ENCODE measurements at regions not wholly inside any gene's neighbourhood (a gene's known extent, or its start where the extent isn't known, plus 50 kb on each side); places are given as distances from the start of the nearest gene placed in this dataset.

GRCh38 chr6:104525677-104526322 lies 333.9 kb downstream of the HACE1 start:
- no peak overlapping the region for H3K27ac ChIP-seq (ENCODE audit: extremely low read length, insufficient read depth, low read length)
- peak; percentile 82 for FAIRE-seq
- no peak for TF ChIP-seq MNT (IDR thresholded peaks at IDR 0.05)
- TF ChIP-seq MAF1 (CRISPR knock-in tag; IDR thresholded peaks at IDR 0.05; ENCODE audit: borderline replicate concordance): no peak
- TF ChIP-seq ZNF781 (CRISPR knock-in tag; IDR thresholded peaks at IDR 0.05; ENCODE audit: borderline replicate concordance, not compliant biosample characterization): peak; percentile 53
- TF ChIP-seq STAG1 (CRISPR knock-in tag; IDR thresholded peaks at IDR 0.05): peak; percentile 86
- TF ChIP-seq RBM39 (IDR thresholded peaks at IDR 0.05; ENCODE audit: low read depth, low read length, poor library complexity, severe bottlenecking): no peak
- no peak for TF ChIP-seq U2AF1 (optimal IDR thresholded peaks at IDR 0.05; ENCODE audit: low read depth, low read length)
- no peak for TF ChIP-seq RXRB (CRISPR knock-in tag; IDR thresholded peaks at IDR 0.05; ENCODE audit: borderline replicate concordance)
- TF ChIP-seq GFI1 (CRISPR knock-in tag; IDR thresholded peaks at IDR 0.05; ENCODE audit: borderline replicate concordance): no peak
- TF ChIP-seq ZNF788 (CRISPR knock-in tag; IDR thresholded peaks at IDR 0.05; ENCODE audit: borderline replicate concordance): no peak
- no peak for TF ChIP-seq CENPX (CRISPR knock-in tag; IDR thresholded peaks at IDR 0.05)
- TF ChIP-seq ZSCAN12 (CRISPR knock-in tag; IDR thresholded peaks at IDR 0.05): no peak
- TF ChIP-seq ZNF101 (CRISPR knock-in tag; IDR thresholded peaks at IDR 0.05; ENCODE audit: borderline replicate concordance, low read depth): no peak
- no peak for TF ChIP-seq SP4 (CRISPR knock-in tag; IDR thresholded peaks at IDR 0.05)
- no peak for TF ChIP-seq SIX4 (CRISPR knock-in tag; IDR thresholded peaks at IDR 0.05)
- no peak for TF ChIP-seq FOSL2 (CRISPR knock-in tag; IDR thresholded peaks at IDR 0.05)
- TF ChIP-seq MED1 (CRISPR knock-in tag; IDR thresholded peaks at IDR 0.05): no peak
- no peak for TF ChIP-seq FOXP1 (IDR thresholded peaks at IDR 0.05)
- no peak for TF ChIP-seq FOXP1 (CRISPR knock-in tag; IDR thresholded peaks at IDR 0.05)
- TF ChIP-seq ZNF556 (CRISPR knock-in tag; IDR thresholded peaks at IDR 0.05; ENCODE audit: borderline replicate concordance): no peak
- TF ChIP-seq AHR (CRISPR knock-in tag; IDR thresholded peaks at IDR 0.05): no peak
- TF ChIP-seq ZNF24 (IDR thresholded peaks at IDR 0.05): no peak
- no peak for TF ChIP-seq SMAD9 (CRISPR knock-in tag; IDR thresholded peaks at IDR 0.05)
- no peak for TF ChIP-seq ZFX (CRISPR knock-in tag; IDR thresholded peaks at IDR 0.05; ENCODE audit: low read depth)
- no peak for TF ChIP-seq ZNF383 (CRISPR knock-in tag; IDR thresholded peaks at IDR 0.05; ENCODE audit: borderline replicate concordance)
- TF ChIP-seq PBX3 (CRISPR knock-in tag; IDR thresholded peaks at IDR 0.05; ENCODE audit: borderline replicate concordance): no peak
- no peak for TF ChIP-seq ZNF83 (CRISPR knock-in tag; IDR thresholded peaks at IDR 0.05; ENCODE audit: borderline replicate concordance)

More at GRCh38 chr6:104525677-104526322, 333.9 kb downstream of the HACE1 start:
- POLR2A ChIA-PET: no interaction called here
- intact Hi-C loops (cut with micrococcal nuclease; ENCODE audit: unreplicated experiment) (loop anchor here (1.0 to 5.0 kb wide), 4 partner anchors 200 to 521 kb away; no protein-coding TSS in a partner anchor), in situ Hi-C loops (cut with HindIII; ENCODE audit: extremely low pct_ligation_motif_present, low pct_unique_long_range_greater_than_20kb) (no loop called here)
- H4K20me1 ChIP-seq (ENCODE audit: insufficient read depth, low read length): no peaks in the 10 kb centered on the region
- H3K27me3 ChIP-seq (ENCODE audit: control insufficient read depth in 1 of 2, insufficient read depth in 2 of 2, low read length in 2 of 2): no peaks in the 10 kb centered on the region
- no peaks in the 10 kb centered on the region for H3K36me3 ChIP-seq (replicated peaks in 1 of 2; ENCODE audit: control insufficient read depth in 1 of 2, insufficient read depth in 2 of 2, low read length in 2 of 2)
- CTCF ChIA-PET (ENCODE audit: low intra/inter-chr PET ratio, low total read pairs): interaction anchor here (1.7 kb wide), 1 partner anchor 522 kb away, joined by 7 read pairs; no protein-coding TSS in a partner anchor
- no peaks in the 10 kb centered on the region for H3K9me3 ChIP-seq (ENCODE audit: low read length)
- no peak overlapping the region for H2AFZ ChIP-seq (ENCODE audit: low read length)
- peaks cover 24% of the 10 kb centered on the region for H3K4me1 ChIP-seq (ENCODE audit: insufficient read depth, low read length)
- WGBS (ENCODE audit: low lambda C conversion rate): 1% methylated on average over 15 of the region's 15 CpGs
- ATAC-seq (peak; percentile 95), DNase-seq (ENCODE audit: low spot score) (peak; percentile 77)
- no TSS peak for BruUV-seq (replicated peaks)
- peak overlapping the region; percentile 41 for H3K4me2 ChIP-seq (ENCODE audit: low read depth, low read length)
- no peak overlapping the region for H3K9ac ChIP-seq (ENCODE audit: insufficient read depth, low read depth, low read length)
- no peak overlapping the region for H3K4me3 ChIP-seq (replicated peaks in 1 of 3; ENCODE audit: insufficient read depth in 1 of 3, low read depth in 2 of 3, low read length in 3 of 3)
- H3K79me2 ChIP-seq (ENCODE audit: insufficient read depth, low read length): no peaks in the 10 kb centered on the region

All from HepG2 (cell line).